WTC11 (cell line): ENCODE measurements at regions not wholly inside any gene's neighbourhood (a gene's known extent, or its start where the extent isn't known, plus 50 kb on each side); places are given as distances from the start of the nearest gene placed in this dataset.

ENCODE experiments used
- CREM ChIP-seq: sonication (generic); formaldehyde crosslinking; IDR thresholded peaks from 2 replicates; pipeline ENCODE4 v1.8.1; 2022; ENCODE audit warnings: mild to moderate bottlenecking, missing genetic modification reagents, moderate library complexity
- ESRRA ChIP-seq: sonication (generic); formaldehyde crosslinking; IDR thresholded peaks from 2 replicates; pipeline ENCODE4 v1.8.1; 2022; ENCODE audit warnings: mild to moderate bottlenecking, missing genetic modification reagents, borderline replicate concordance
- JUN ChIP-seq: sonication (generic); formaldehyde crosslinking; IDR thresholded peaks from 2 replicates; pipeline ENCODE4 v1.8.0; 2023; ENCODE audit warnings: mild to moderate bottlenecking, missing genetic modification reagents
- NFYB ChIP-seq: sonication (generic); formaldehyde crosslinking; conservative IDR thresholded peaks from 2 replicates; pipeline ENCODE4 v1.8.0; 2022; ENCODE audit warnings: low read depth, missing genetic modification reagents
- NR3C1 ChIP-seq: sonication (generic); formaldehyde crosslinking; conservative IDR thresholded peaks from 2 replicates; pipeline ENCODE4 v1.8.1; 2023; ENCODE audit warnings: low read depth, mild to moderate bottlenecking, missing genetic modification reagents
- TCF7 ChIP-seq: sonication (generic); formaldehyde crosslinking; IDR thresholded peaks from 2 replicates; pipeline ENCODE4 v1.8.0; 2022; ENCODE audit warnings: mild to moderate bottlenecking, low read depth, missing genetic modification reagents, moderate library complexity
- TEAD4 ChIP-seq: sonication (generic); formaldehyde crosslinking; IDR thresholded peaks from 2 replicates; pipeline ENCODE4 v1.8.0; 2022; ENCODE audit warnings: mild to moderate bottlenecking, missing genetic modification reagents
- TP53 ChIP-seq: sonication (generic); formaldehyde crosslinking; IDR thresholded peaks from 2 replicates; pipeline ENCODE4 v1.8.1; 2023; ENCODE audit warnings: mild to moderate bottlenecking, missing genetic modification reagents
- TF ChIP-seq, protein P1 (sequence below): sonication (generic); formaldehyde crosslinking; IDR thresholded peaks from 2 replicates; pipeline ENCODE4 v1.8.0; 2022; ENCODE audit warnings: mild to moderate bottlenecking, missing genetic modification reagents
- TF ChIP-seq, protein P2 (sequence below): fragments of 200-600 bp; IDR thresholded peaks from 2 replicates; pipeline ENCODE4 v1.8.0; 2022; ENCODE audit warnings: antibody characterized with exemption
- TF ChIP-seq, protein P3 (sequence below): sonication (generic); formaldehyde crosslinking; IDR thresholded peaks from 2 replicates; pipeline ENCODE4 v1.8.1; 2023; ENCODE audit warnings: mild to moderate bottlenecking, missing genetic modification reagents, moderate library complexity
- TF ChIP-seq, protein P4 (sequence below): fragments of 250-450 bp; sonication (Bioruptor Pico); IDR thresholded peaks from 2 replicates; pipeline ENCODE4 v2.1.2; 2022; ENCODE audit warnings: mild to moderate bottlenecking, moderate library complexity
- TF ChIP-seq, protein P5 (sequence below): sonication (generic); formaldehyde crosslinking; IDR thresholded peaks from 2 replicates; pipeline ENCODE4 v1.8.1; 2023; ENCODE audit warnings: mild to moderate bottlenecking, missing genetic modification reagents, moderate library complexity
- TF ChIP-seq, protein P6 (sequence below): sonication (generic); formaldehyde crosslinking; IDR thresholded peaks from 2 replicates; pipeline ENCODE4 v1.8.0; 2023; ENCODE audit warnings: mild to moderate bottlenecking, missing genetic modification reagents

DNA sequence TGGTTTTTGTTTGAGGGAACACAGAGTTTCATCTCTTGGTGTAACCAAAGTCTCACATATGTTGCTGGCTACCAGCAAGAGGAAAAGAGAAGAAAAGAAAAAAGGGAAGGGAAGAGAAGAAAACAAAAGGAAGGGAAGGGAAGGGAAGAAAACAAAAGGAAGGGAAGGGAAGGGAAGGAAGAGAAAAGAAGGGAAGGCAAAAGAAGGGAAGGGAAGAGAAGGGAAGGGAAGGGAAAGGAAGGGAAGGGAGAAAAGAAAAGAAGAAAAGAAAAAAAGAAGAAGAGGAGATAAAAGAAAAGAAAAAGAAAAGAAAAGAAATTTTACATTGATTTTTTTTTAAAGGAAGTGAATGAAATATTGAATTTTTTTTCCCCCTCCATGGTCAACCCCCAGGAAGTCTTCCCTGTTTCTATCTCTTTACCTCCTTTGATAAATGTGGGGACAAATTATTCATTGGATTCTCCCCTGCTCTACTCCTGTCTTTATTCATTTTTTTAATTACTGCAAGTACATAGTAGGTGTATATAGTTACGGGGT, 228.0 kb downstream of the SHOX start:
- TF ChIP-seq, protein P1, sequence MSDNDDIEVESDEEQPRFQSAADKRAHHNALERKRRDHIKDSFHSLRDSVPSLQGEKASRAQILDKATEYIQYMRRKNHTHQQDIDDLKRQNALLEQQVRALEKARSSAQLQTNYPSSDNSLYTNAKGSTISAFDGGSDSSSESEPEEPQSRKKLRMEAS (CRISPR knock-in tag): no peak
- TF ChIP-seq, protein P2, sequence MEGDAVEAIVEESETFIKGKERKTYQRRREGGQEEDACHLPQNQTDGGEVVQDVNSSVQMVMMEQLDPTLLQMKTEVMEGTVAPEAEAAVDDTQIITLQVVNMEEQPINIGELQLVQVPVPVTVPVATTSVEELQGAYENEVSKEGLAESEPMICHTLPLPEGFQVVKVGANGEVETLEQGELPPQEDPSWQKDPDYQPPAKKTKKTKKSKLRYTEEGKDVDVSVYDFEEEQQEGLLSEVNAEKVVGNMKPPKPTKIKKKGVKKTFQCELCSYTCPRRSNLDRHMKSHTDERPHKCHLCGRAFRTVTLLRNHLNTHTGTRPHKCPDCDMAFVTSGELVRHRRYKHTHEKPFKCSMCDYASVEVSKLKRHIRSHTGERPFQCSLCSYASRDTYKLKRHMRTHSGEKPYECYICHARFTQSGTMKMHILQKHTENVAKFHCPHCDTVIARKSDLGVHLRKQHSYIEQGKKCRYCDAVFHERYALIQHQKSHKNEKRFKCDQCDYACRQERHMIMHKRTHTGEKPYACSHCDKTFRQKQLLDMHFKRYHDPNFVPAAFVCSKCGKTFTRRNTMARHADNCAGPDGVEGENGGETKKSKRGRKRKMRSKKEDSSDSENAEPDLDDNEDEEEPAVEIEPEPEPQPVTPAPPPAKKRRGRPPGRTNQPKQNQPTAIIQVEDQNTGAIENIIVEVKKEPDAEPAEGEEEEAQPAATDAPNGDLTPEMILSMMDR: no peak
- TF ChIP-seq TCF7 (no peak), JUN (no peak), CREM (no peak), NR3C1 (CRISPR knock-in tag) (no peak), NFYB (CRISPR knock-in tag) (no peak), ESRRA (CRISPR knock-in tag) (no peak), TEAD4 (CRISPR knock-in tag) (no peak), TP53 (CRISPR knock-in tag) (no peak)
- TF ChIP-seq, protein P3, sequence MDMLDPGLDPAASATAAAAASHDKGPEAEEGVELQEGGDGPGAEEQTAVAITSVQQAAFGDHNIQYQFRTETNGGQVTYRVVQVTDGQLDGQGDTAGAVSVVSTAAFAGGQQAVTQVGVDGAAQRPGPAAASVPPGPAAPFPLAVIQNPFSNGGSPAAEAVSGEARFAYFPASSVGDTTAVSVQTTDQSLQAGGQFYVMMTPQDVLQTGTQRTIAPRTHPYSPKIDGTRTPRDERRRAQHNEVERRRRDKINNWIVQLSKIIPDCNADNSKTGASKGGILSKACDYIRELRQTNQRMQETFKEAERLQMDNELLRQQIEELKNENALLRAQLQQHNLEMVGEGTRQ (CRISPR knock-in tag): no peak
- TF ChIP-seq, protein P4, sequence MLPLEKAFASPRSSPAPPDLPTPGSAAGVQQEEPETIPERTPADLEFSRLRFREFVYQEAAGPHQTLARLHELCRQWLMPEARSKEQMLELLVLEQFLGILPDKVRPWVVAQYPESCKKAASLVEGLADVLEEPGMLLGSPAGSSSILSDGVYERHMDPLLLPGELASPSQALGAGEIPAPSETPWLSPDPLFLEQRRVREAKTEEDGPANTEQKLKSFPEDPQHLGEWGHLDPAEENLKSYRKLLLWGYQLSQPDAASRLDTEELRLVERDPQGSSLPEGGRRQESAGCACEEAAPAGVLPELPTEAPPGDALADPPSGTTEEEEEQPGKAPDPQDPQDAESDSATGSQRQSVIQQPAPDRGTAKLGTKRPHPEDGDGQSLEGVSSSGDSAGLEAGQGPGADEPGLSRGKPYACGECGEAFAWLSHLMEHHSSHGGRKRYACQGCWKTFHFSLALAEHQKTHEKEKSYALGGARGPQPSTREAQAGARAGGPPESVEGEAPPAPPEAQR (CRISPR knock-in tag): no peak
- TF ChIP-seq, protein P5, sequence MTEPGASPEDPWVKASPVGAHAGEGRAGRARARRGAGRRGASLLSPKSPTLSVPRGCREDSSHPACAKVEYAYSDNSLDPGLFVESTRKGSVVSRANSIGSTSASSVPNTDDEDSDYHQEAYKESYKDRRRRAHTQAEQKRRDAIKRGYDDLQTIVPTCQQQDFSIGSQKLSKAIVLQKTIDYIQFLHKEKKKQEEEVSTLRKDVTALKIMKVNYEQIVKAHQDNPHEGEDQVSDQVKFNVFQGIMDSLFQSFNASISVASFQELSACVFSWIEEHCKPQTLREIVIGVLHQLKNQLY (CRISPR knock-in tag): no peak
- TF ChIP-seq, protein P6, sequence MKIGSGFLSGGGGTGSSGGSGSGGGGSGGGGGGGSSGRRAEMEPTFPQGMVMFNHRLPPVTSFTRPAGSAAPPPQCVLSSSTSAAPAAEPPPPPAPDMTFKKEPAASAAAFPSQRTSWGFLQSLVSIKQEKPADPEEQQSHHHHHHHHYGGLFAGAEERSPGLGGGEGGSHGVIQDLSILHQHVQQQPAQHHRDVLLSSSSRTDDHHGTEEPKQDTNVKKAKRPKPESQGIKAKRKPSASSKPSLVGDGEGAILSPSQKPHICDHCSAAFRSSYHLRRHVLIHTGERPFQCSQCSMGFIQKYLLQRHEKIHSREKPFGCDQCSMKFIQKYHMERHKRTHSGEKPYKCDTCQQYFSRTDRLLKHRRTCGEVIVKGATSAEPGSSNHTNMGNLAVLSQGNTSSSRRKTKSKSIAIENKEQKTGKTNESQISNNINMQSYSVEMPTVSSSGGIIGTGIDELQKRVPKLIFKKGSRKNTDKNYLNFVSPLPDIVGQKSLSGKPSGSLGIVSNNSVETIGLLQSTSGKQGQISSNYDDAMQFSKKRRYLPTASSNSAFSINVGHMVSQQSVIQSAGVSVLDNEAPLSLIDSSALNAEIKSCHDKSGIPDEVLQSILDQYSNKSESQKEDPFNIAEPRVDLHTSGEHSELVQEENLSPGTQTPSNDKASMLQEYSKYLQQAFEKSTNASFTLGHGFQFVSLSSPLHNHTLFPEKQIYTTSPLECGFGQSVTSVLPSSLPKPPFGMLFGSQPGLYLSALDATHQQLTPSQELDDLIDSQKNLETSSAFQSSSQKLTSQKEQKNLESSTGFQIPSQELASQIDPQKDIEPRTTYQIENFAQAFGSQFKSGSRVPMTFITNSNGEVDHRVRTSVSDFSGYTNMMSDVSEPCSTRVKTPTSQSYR (CRISPR knock-in tag): no peak
